Panc1 (cell line): ENCODE measurements at regions not wholly inside any gene's neighbourhood (a gene's known extent, or its start where the extent isn't known, plus 50 kb on each side); places are given as distances from the start of the nearest gene placed in this dataset.

Source experiments
- ATAC-seq: fragments of 200-7000 bp; cut with Tn5 transposase; 2 replicates; pipeline ENCODE4 v1.9.1; 2020; ENCODE audit warnings: mild to moderate bottlenecking, moderate library complexity
- BruUV-seq: library from RNA; stranded (reverse); fragments of 400-500 nt; replicated peaks from 2 replicates; lab custom pipeline; 2021; lab: Mats Ljungman, UMichigan
- CTCF ChIA-PET: fragments of 300-600 bp; sonication (Branson Sonifier 250); formaldehyde crosslinking; loops from one replicate; lab custom pipeline; 2022; ENCODE audit warnings: antibody characterized with exemption; lab: Charles Lee
- POLR2A ChIA-PET: fragments of 300-600 bp; sonication (Branson Sonifier 250); formaldehyde crosslinking; loops from one replicate; lab custom pipeline; 2022; ENCODE audit warnings: antibody characterized with exemption; lab: Charles Lee
- DNase-seq: peaks from one replicate; pipeline ENCODE4 v3.0.0-alpha.2; 2010; ENCODE audit warnings: low read depth, low spot score
- H3K27ac ChIP-seq: 2 replicates; pipeline ENCODE4 v1.5.1; 2011; ENCODE audit warnings: mild to moderate bottlenecking, low read length, inconsistent platforms
- H3K27me3 ChIP-seq: fragments of 200-500 bp; sonication (Bioruptor generic); 2 replicates; pipeline ENCODE4 v1.6.0; 2014; ENCODE audit warnings: low read length, inconsistent platforms; ENCODE audit not compliant: control insufficient read depth, insufficient read depth
- H3K36me3 ChIP-seq: fragments of 200-500 bp; sonication (Bioruptor generic); 2 replicates; pipeline ENCODE4 v1.5.1; 2014; ENCODE audit warnings: inconsistent platforms, mild to moderate bottlenecking, low read length, moderate library complexity; ENCODE audit not compliant: control insufficient read depth, insufficient read depth
- H3K4me1 ChIP-seq: 2 replicates; pipeline ENCODE4 v1.5.1; 2011; ENCODE audit warnings: inconsistent platforms, mild to moderate bottlenecking, low read length, moderate library complexity; ENCODE audit not compliant: control insufficient read depth, insufficient read depth
- H3K4me3 ChIP-seq, 2 experiments: 2 replicates each; pipeline ENCODE4 v1.5.1; 2011 to 2012; ENCODE audit warnings: low read depth in 2 of 2, low read length in 2 of 2, mild to moderate bottlenecking in 2 of 2, inconsistent platforms in 1 of 2, moderate library complexity in 1 of 2
- H3K9me3 ChIP-seq: fragments of 200-500 bp; sonication (Bioruptor generic); 2 replicates; pipeline ENCODE4 v1.5.1; 2014; ENCODE audit warnings: low read depth, mild to moderate bottlenecking, inconsistent platforms, low read length, moderate library complexity; ENCODE audit not compliant: control insufficient read depth, insufficient read depth
- CTCF ChIP-seq: fragments of 450-650 bp; IDR thresholded peaks from 2 replicates; pipeline ENCODE4 v1.5.1; 2017; ENCODE audit warnings: mild to moderate bottlenecking
- POLR2AphosphoS5 ChIP-seq: IDR thresholded peaks from 2 replicates; pipeline ENCODE4 v1.6.1; 2012; ENCODE audit warnings: mild to moderate bottlenecking, low read depth, low read length, moderate library complexity
- REST ChIP-seq, 2 experiments: IDR thresholded peaks; 2 replicates each; pipeline ENCODE4 v1.6.1; 2011 to 2012; ENCODE audit warnings: low read depth in 2 of 2, control low read depth in 1 of 2, low read length in 1 of 2, mild to moderate bottlenecking in 1 of 2, moderate library complexity in 1 of 2; ENCODE audit not compliant: insufficient read depth in 1 of 2
- SIN3A ChIP-seq: IDR thresholded peaks from 2 replicates; pipeline ENCODE4 v1.6.1; 2012; ENCODE audit warnings: low read depth, mild to moderate bottlenecking, low read length, moderate library complexity, borderline replicate concordance; ENCODE audit not compliant: insufficient read depth
- TCF7L2 ChIP-seq: IDR thresholded peaks from 2 replicates; pipeline ENCODE4 v1.6.1; 2011; ENCODE audit warnings: mild to moderate bottlenecking, low read depth, low read length, inconsistent platforms
- in situ Hi-C: cut with HindIII; loops from 2 replicates; pipeline ENCODE4 v1.10.0; 2016; ENCODE audit warnings: low sequenced_read_pairs, low pct_unique_long_range_greater_than_20kb
- intact Hi-C: fragments of 100-400 bp; cut with micrococcal nuclease; formaldehyde crosslinking; loops from one replicate; pipeline ENCODE4 v1.10.0; 2022; ENCODE audit not compliant: unreplicated experiment

GRCh38 chr15:27619204-27619603 lies 479.9 kb downstream of the OCA2 start:
- no TSS peak for BruUV-seq
- CTCF ChIA-PET = no interaction called here
- H3K27ac ChIP-seq = no peak overlapping the region

GRCh38 chr15:27617013-27617412 lies 482.1 kb downstream of the OCA2 start:
- no peak for DNase-seq
- ATAC-seq = no peak
- no peaks in the 10 kb centered on the region for H3K36me3 ChIP-seq
- ChIA-PET CTCF (no interaction called here), POLR2A (no interaction called here)
- 0 out of 2 replicates have a peak, but pooled peaks cover 4% of the 10 kb centered on the region for H3K9me3 ChIP-seq
- no peaks in the 10 kb centered on the region for H3K4me1 ChIP-seq
- intact Hi-C loops = no loop called here
- in situ Hi-C loops = no loop called here
- H3K27ac ChIP-seq = no peak overlapping the region
- BruUV-seq = no TSS peak
- H3K27me3 ChIP-seq = no peaks in the 10 kb centered on the region
- TF ChIP-seq TCF7L2 (no peak), CTCF (no peak), SIN3A (no peak), POLR2AphosphoS5 (no peak), REST (IDR thresholded peaks at IDR 0.05; ENCODE audit: insufficient read depth in 1 of 2, low read depth in 2 of 2, low read length in 1 of 2) (no peak)
- H3K4me3 ChIP-seq = no peak overlapping the region

More at GRCh38 chr15:27619204-27619603, 479.9 kb downstream of the OCA2 start:
- ATAC-seq (no peak), DNase-seq (no peak)
- Histone ChIP-seq H3K9me3 (peaks cover 3% of the 10 kb centered on the region; the same call in 1 of the 2 replicates), H3K36me3 (no peaks in the 10 kb centered on the region), H3K4me1 (no peaks in the 10 kb centered on the region), H3K4me3 (no peak overlapping the region), H3K27me3 (no peaks in the 10 kb centered on the region)
- TF ChIP-seq REST (IDR thresholded peaks at IDR 0.05; ENCODE audit: insufficient read depth in 1 of 2, low read depth in 2 of 2, low read length in 1 of 2) (no peak), SIN3A (no peak), CTCF (no peak)
- in situ Hi-C loops (no loop called here), intact Hi-C loops (no loop called here)
- POLR2A ChIA-PET = no interaction called here
